Fibroblast of villous mesenchyme (primary cell): ENCODE measurements at regions not wholly inside any gene's neighbourhood (a gene's known extent, or its start where the extent isn't known, plus 50 kb on each side); places are given as distances from the start of the nearest gene placed in this dataset.

Source experiments
- DNase-seq: peaks from one replicate; pipeline ENCODE4 v3.0.0-alpha.2; 2010; ENCODE audit warnings: low read depth
- H3K4me3 ChIP-seq: 2 replicates; pipeline ENCODE4 v1.5.1; 2011; ENCODE audit warnings: low read depth, mild to moderate bottlenecking, low read length
- TF ChIP-seq, protein P1 (sequence below): IDR thresholded peaks from 2 replicates; pipeline ENCODE4 v1.5.1; 2012; ENCODE audit warnings: low read depth, mild to moderate bottlenecking, low read length; ENCODE audit not compliant: insufficient read depth

DNA sequence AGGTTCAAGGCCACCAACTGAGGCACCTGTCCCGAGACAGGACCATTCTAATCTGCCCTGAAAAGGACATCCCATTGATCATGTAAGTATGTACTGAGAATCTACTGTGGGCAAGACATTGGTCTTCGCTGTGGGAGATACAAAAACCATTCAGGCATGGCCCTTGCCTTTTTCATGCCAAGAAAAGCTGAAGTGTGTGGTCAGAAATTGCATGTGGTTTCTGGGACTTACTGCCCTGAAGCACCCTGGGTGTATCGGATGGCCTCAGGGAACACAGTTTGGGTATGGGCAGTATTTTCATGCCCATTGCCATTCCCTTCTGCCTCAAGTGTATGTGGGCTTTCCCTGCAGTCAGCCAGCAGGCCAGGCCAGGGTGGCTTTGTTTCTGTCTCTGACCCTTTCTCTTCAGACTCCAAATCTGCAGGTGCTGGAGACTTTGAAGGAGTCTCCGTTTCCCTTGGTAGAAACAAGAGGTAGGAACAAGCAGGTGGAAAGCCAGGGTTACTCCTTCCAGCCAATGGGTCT, 285.7 kb downstream of the ZEB1 start:
- DNase-seq: no peak
- TF ChIP-seq, protein P1, sequence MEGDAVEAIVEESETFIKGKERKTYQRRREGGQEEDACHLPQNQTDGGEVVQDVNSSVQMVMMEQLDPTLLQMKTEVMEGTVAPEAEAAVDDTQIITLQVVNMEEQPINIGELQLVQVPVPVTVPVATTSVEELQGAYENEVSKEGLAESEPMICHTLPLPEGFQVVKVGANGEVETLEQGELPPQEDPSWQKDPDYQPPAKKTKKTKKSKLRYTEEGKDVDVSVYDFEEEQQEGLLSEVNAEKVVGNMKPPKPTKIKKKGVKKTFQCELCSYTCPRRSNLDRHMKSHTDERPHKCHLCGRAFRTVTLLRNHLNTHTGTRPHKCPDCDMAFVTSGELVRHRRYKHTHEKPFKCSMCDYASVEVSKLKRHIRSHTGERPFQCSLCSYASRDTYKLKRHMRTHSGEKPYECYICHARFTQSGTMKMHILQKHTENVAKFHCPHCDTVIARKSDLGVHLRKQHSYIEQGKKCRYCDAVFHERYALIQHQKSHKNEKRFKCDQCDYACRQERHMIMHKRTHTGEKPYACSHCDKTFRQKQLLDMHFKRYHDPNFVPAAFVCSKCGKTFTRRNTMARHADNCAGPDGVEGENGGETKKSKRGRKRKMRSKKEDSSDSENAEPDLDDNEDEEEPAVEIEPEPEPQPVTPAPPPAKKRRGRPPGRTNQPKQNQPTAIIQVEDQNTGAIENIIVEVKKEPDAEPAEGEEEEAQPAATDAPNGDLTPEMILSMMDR: no peak
- H3K4me3 ChIP-seq: no peak overlapping the region

DNA sequence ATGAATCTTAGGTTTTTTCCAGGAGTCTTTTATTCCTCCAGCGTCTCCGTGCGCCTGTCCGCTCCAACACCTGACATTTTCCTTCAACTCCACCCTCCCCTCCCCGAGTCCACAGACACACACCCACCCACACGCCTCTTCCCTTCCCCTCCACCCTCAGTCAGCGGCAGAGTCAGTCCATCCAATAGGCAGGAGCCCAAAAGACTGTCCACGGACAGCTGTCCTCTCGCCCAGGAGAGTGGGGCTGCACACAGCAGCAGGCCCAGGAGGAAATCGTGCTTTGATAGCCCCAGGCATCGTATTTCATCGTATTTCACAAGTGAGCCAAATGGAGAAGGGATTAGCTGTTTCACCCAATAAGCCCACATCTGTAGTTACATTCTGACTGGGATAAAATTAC, 285.1 kb downstream of the ZEB1 start:
- TF ChIP-seq, protein P1: no peak
- peak; percentile 73 for DNase-seq
- H3K4me3 ChIP-seq: peak overlapping the region; percentile 76

DNA sequence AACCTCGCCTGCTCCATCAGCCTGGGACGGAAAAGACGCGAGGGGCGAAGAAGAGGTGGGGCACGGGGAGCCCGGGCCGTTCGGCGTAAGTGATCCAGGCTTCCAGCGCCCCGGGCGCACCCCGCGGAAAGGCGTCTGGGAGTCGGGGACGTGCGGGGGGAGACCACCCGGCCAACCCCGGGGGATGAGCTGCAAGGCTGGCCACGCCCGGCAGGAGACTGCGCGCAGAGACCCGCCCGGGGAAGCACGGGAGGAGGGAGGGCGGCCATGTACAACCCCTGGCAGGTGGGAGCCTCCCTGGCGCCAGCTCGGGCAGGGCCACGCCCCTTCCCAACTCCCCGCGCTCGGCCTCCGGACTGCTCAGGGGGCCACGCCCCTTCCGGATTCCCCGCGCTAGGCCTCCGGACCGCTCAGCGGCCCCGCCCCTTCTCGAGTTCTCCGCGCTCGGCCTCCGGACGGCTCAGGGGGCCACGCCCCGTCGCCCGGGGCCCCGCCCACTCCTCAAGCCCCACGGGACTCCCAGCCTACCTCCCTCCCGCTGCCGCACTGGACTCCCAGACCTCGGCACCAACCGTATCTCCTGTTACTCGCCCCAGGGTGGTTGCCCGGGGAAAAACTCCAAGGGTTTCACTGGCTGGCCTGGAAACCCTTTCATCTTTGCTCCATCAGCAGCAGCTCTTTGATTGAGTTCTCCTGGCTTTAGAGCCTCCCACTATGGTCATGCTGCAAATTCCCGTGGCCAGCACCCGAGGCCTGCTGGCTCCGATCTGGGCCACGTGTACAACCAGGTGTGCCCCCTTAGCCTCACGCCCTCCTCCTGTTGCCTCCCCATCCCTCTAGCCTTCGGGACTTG, 284.4 kb downstream of the ZEB1 start:
- peak overlapping the region; percentile 76 for H3K4me3 ChIP-seq
- peak; percentile 90 for DNase-seq
- TF ChIP-seq, protein P1: no peak

DNA sequence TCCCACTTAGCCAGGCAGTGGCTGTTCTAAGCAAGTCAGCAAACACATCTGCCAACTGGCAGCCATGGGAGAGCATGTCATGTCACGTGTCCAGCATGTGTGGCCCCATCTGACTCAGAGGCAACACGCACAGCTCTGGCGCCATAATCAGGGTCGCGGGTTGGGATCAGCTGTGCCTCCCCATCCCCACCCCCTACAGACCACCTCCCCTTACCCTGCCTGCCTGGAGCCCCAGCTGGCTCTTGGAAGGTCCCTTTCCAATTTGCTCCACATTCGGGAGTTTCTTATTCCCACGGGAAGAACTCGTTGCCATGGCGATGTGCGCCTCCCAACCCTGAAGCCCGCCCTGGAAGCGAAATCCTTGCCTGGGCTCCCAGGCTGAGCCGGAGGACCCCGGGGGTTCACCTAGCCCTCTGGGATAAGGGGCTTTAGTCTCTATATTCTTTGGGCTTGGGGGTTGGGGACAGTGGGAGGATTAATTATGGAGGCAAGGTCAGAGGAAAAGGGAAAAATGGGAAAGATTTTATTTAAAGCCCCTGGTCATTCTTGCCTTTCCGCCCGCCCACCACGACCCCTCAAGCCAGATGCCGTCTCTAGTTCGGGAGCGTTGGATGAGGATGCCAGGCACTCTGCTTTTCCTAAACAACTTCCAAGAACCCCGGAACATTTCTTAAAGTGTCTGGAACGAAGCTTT, 283.7 kb downstream of the ZEB1 start:
- TF ChIP-seq, protein P1: no peak
- H3K4me3 ChIP-seq: peak overlapping the region; percentile 76
- peak; percentile 69 for DNase-seq

DNA sequence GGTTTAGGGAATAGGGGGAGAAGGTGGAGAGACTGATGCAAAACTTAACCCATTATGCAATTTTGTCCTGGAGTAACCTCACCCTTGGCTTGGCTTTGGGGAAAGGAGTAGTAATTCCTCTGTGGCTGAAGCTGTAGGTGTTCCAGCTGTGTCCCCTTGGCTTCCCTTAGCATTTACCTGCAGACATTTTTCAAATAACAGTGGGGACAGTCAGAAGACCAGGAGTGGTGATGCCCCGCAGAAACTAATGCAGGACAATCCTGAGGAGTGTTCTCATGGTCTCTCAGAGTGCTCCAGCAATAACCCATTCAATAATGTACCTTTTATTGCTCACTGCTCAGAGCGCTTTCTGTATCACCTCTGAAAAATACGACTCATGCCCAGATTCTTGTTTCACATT, 282.1 kb downstream of the ZEB1 start:
- no peak for DNase-seq
- no peak overlapping the region for H3K4me3 ChIP-seq
- TF ChIP-seq, protein P1: no peak

DNA sequence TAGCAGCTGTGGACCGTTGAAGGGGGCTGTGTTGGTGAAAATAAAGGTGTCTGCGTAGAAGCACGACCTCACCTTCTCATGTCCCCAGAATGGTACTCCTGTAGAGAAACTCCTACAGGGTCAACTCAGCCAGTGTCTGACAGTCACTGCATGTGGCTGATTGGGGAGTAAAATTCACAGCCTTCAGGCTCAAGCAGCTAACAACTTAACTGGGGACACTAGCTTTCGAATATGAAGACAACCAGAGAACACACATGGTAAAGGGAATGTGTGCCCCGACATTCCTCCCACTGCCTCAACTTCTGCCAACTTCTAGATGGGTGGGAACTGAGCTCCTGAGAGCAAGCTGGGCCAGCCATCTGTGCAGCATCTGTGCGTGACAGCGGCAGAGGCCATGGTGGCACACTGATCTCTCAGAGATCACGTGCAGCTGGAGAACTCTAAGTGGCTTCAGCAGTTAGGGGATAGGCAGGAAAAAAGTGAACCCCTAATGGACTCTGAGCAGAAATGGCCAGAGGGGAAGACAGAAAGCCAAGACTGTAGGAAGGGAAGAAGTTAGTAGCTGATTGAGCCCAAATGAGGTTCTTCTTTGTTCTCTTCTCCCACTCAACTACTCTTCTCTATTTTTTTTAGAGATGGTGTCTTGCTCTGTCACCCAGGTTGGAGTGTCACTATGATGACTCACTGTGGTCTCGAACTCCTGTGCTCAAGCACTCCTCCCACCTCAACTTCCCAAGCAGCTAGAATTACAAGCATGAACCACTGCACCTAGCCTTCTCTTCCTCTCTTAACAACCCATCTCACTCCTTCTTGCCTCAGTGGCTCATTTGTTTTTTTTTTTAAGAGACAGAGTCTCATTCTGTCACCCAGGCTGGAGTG, 280.8 kb downstream of the ZEB1 start:
- H3K4me3 ChIP-seq: no peak overlapping the region
- no peak for DNase-seq
- TF ChIP-seq, protein P1: no peak
